Natural killer cell (primary cell): ENCODE measurements at regions not wholly inside any gene's neighbourhood (a gene's known extent, or its start where the extent isn't known, plus 50 kb on each side); places are given as distances from the start of the nearest gene placed in this dataset.

Experiments
- ATAC-seq, 3 donors: fragments of 150-1000 bp in 2 of 3; fragments of 200-7000 bp in 1 of 3; cut with Tn5 transposase; 1 replicate in 1 of 3; 2 replicates in 2 of 3; pipeline ENCODE4 v1.10.0; 2021; ENCODE audit warnings: mild to moderate bottlenecking in 2 of 3, moderate library complexity in 2 of 3
- DNase-seq, 2 donors: peaks; one replicate each; pipeline versions ENCODE4 v3.0.0 to v3.0.0-alpha.2; 2013 to 2021; ENCODE audit warnings: mixed read lengths in 1 of 2
- H3K27ac ChIP-seq: one replicate; pipeline ENCODE4 v1.5.1; 2013; ENCODE audit warnings: mild to moderate bottlenecking, low read length
- H3K27me3 ChIP-seq: one replicate; pipeline ENCODE4 v1.6.1; 2013; ENCODE audit warnings: low read length; ENCODE audit not compliant: control insufficient read depth, insufficient read depth
- H3K36me3 ChIP-seq: one replicate; pipeline ENCODE4 v1.6.1; 2013; ENCODE audit warnings: low read length; ENCODE audit not compliant: control insufficient read depth, insufficient read depth
- H3K4me1 ChIP-seq: one replicate; pipeline ENCODE4 v1.6.1; 2013; ENCODE audit warnings: low read length; ENCODE audit not compliant: control insufficient read depth, insufficient read depth
- H3K4me3 ChIP-seq: one replicate; pipeline ENCODE4 v1.5.1; 2013; ENCODE audit warnings: low read length
- H3K9me3 ChIP-seq: one replicate; pipeline ENCODE4 v1.6.1; 2013; ENCODE audit warnings: low read length; ENCODE audit not compliant: control insufficient read depth, insufficient read depth
- H3K27ac Mint-ChIP-seq, 2 donors: one replicate each; pipeline ENCODE4 v1.8.0; 2022; ENCODE audit warnings: mild to moderate bottlenecking in 2 of 2, mixed read lengths in 2 of 2, moderate library complexity in 1 of 2
- H3K27me3 Mint-ChIP-seq, 2 donors: one replicate each; pipeline ENCODE4 v1.8.0; 2022; ENCODE audit warnings: low read depth in 2 of 2, mixed read lengths in 2 of 2
- H3K36me3 Mint-ChIP-seq: one replicate; pipeline ENCODE4 v1.8.0; 2022; ENCODE audit warnings: mixed read lengths
- H3K4me1 Mint-ChIP-seq, 2 donors: one replicate each; pipeline ENCODE4 v1.8.0; 2022; ENCODE audit warnings: mixed read lengths in 2 of 2
- H3K4me3 Mint-ChIP-seq: one replicate; pipeline ENCODE4 v1.8.0; 2022; ENCODE audit warnings: mild to moderate bottlenecking, moderate library complexity, mixed read lengths
- H3K9me3 Mint-ChIP-seq, 2 donors: one replicate each; pipeline ENCODE4 v1.8.0; 2022; ENCODE audit warnings: mixed read lengths in 2 of 2
- WGBS: methylation state at CpG from one replicate; pipeline ENCODE4 v1.1.7; 2013; ENCODE audit warnings: missing lambda C conversion rate; ENCODE audit not compliant: insufficient coverage; 5-methylcytosine and 5-hydroxymethylcytosine counted together
- intact Hi-C: fragments of 100-400 bp; cut with micrococcal nuclease; formaldehyde crosslinking; loops from one replicate; pipeline ENCODE4 v1.14.2; 2022
- TF ChIP-seq, protein P1 (sequence below): fragments of 200-600 bp; IDR thresholded peaks from one replicate; pipeline ENCODE4 v1.8.0; 2022; ENCODE audit warnings: antibody characterized with exemption

DNA sequence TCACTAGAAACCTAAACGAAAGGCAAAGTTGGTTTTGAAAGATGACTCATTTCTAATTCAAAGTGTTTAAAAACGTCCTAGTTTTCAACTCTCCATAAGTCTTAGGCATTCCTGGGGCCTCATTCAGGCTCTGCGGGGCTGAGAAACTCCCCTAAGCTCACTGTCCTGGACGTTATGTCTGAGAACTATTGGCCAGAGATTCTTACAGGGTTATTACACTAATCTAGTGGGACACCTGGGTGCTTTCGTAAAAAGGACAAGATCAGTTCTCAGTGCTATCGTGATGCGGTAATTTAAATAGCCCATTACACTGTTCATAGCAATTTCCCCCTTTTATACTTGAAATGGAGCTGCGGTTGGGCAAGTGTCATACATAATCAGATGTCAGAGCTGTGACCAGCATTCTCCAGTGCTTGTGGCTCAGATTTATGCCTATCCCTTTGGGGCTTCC lies 280.9 kb downstream of the QKI start:
- Mint-ChIP-seq H3K27me3 (peaks cover 11 to 19% of the 10 kb centered on the region in 2 donors), H3K4me3 (no peak overlapping the region), H3K27ac (no peak overlapping the region), H3K36me3 (no peaks in the 10 kb centered on the region), H3K9me3 (no peaks in the 10 kb centered on the region), H3K4me1 (peaks cover 14 to 18% of the 10 kb centered on the region in 2 donors)
- TF ChIP-seq, protein P1, sequence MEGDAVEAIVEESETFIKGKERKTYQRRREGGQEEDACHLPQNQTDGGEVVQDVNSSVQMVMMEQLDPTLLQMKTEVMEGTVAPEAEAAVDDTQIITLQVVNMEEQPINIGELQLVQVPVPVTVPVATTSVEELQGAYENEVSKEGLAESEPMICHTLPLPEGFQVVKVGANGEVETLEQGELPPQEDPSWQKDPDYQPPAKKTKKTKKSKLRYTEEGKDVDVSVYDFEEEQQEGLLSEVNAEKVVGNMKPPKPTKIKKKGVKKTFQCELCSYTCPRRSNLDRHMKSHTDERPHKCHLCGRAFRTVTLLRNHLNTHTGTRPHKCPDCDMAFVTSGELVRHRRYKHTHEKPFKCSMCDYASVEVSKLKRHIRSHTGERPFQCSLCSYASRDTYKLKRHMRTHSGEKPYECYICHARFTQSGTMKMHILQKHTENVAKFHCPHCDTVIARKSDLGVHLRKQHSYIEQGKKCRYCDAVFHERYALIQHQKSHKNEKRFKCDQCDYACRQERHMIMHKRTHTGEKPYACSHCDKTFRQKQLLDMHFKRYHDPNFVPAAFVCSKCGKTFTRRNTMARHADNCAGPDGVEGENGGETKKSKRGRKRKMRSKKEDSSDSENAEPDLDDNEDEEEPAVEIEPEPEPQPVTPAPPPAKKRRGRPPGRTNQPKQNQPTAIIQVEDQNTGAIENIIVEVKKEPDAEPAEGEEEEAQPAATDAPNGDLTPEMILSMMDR: no peak
- 86% methylated on average over 8 of the region's 8 CpGs for WGBS
- no peaks in the 10 kb centered on the region for H3K9me3 ChIP-seq
- H3K4me3 ChIP-seq: no peak overlapping the region
- ATAC-seq (no peak), DNase-seq (no peak)
- intact Hi-C loops: no loop called here
- no peak overlapping the region for H3K27ac ChIP-seq
- peaks cover 17% of the 10 kb centered on the region for H3K4me1 ChIP-seq
- H3K27me3 ChIP-seq: no peaks in the 10 kb centered on the region
- H3K36me3 ChIP-seq: no peaks in the 10 kb centered on the region

DNA sequence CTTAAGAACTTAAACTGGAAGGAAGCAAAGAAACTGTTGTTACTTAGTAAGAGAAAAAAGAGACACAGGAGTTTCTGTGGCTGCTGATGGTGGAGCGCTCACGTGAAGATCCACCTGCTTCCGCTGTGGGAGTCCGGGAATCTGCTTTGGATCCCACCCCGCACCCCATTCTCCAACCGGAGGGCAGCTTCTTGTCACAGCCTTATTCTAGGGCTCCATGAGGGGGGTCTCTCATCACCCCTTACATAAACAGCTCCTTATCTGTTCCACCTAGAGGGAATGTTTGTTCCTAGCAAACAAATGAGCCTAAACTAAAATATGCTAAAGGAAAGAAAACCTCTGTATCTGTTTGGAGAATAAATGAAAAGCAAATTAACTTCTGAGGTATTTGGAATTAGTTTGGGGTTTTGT lies 280.5 kb downstream of the QKI start:
- H3K36me3 ChIP-seq: no peaks in the 10 kb centered on the region
- Mint-ChIP-seq H3K27ac (no peak overlapping the region), H3K36me3 (no peaks in the 10 kb centered on the region), H3K4me1 (peaks cover 14 to 18% of the 10 kb centered on the region in 2 donors), H3K4me3 (no peak overlapping the region), H3K9me3 (no peaks in the 10 kb centered on the region), H3K27me3 (peaks cover 11 to 23% of the 10 kb centered on the region in 2 donors)
- DNase-seq: no peak
- over 99% methylated on average over 6 of the region's 6 CpGs for WGBS
- TF ChIP-seq, protein P1: no peak
- H3K9me3 ChIP-seq: no peaks in the 10 kb centered on the region
- peaks cover 17% of the 10 kb centered on the region for H3K4me1 ChIP-seq
- no peak for ATAC-seq
- intact Hi-C loops: no loop called here
- H3K4me3 ChIP-seq: no peak overlapping the region
- no peaks in the 10 kb centered on the region for H3K27me3 ChIP-seq
- no peak overlapping the region for H3K27ac ChIP-seq

DNA sequence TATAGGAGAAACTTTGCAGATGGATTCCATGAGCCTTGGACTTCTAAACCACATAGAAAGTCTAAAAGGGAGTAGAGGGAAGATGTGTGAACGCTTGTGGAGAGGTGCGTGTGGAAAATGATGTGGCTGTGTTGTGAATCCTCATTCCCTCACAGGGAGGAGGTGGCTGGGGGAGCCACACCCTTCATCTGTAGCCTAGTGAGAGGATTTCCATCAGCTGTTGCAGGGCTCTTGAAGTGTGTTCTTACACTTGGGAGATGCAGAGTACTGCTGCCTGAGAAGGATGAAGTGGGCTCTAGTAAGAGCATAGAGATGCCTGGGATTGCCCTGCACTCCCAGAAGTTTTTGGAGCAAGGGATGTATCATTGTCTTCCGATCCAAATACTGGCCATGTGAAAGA lies 279.6 kb downstream of the QKI start:
- intact Hi-C loops: no loop called here
- no peak overlapping the region for H3K4me3 ChIP-seq
- Mint-ChIP-seq H3K4me3 (no peak overlapping the region), H3K4me1 (peaks cover 14 to 18% of the 10 kb centered on the region in 2 donors), H3K36me3 (no peaks in the 10 kb centered on the region), H3K9me3 (no peaks in the 10 kb centered on the region), H3K27me3 (peaks cover 14 to 31% of the 10 kb centered on the region in 2 donors), H3K27ac (no peak overlapping the region)
- ATAC-seq (no peak), DNase-seq (no peak)
- H3K4me1 ChIP-seq: peaks cover 17% of the 10 kb centered on the region
- no peak overlapping the region for H3K27ac ChIP-seq
- H3K9me3 ChIP-seq: no peaks in the 10 kb centered on the region
- WGBS: 95% methylated on average over 3 of the region's 3 CpGs
- TF ChIP-seq, protein P1: no peak
- H3K27me3 ChIP-seq: no peaks in the 10 kb centered on the region
- no peaks in the 10 kb centered on the region for H3K36me3 ChIP-seq

DNA sequence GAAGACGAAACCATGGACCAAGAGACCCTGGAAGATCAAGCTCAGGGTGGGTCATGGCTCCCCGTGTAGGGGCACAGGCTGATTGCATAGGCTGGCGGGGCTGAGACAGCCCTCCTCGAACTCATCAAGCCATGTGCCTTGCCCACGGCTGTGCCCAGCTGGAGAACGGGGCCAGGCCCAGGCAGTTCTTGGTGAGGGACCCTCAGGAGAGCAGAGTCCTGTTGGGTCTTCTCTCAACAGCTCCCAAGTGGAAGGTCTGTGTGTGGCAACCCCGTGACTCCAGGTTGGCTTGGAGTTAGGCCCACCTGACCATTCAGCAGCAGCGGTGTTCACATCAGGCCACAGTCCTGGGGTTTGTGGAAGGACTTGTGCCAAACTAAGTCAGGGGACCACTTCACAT lies 276.5 kb downstream of the QKI start:
- 84% methylated on average over 8 of the region's 8 CpGs for WGBS
- Mint-ChIP-seq H3K36me3 (no peaks in the 10 kb centered on the region), H3K27ac (no peak overlapping the region), H3K27me3 (peaks cover 10 to 15% of the 10 kb centered on the region in 2 donors), H3K9me3 (no peaks in the 10 kb centered on the region), H3K4me1 (peaks cover 14 to 16% of the 10 kb centered on the region in 2 donors), H3K4me3 (no peak overlapping the region)
- no peaks in the 10 kb centered on the region for H3K27me3 ChIP-seq
- H3K27ac ChIP-seq: no peak overlapping the region
- peaks cover 17% of the 10 kb centered on the region for H3K4me1 ChIP-seq
- H3K9me3 ChIP-seq: no peaks in the 10 kb centered on the region
- ATAC-seq (peak in 1 of 3 donors; percentile 17), DNase-seq (no peak)
- H3K36me3 ChIP-seq: no peaks in the 10 kb centered on the region
- TF ChIP-seq, protein P1: no peak
- no peak overlapping the region for H3K4me3 ChIP-seq
- intact Hi-C loops: no loop called here
